GM12878 (cell line): ENCODE measurements at regions not wholly inside any gene's neighbourhood (a gene's known extent, or its start where the extent isn't known, plus 50 kb on each side); places are given as distances from the start of the nearest gene placed in this dataset.

Experiments used
- ATAC-seq: fragments of 200-7000 bp; cut with Tn5 transposase; 3 replicates; pipeline ENCODE4 v1.9.1; 2020; ENCODE audit warnings: mild to moderate bottlenecking, moderate library complexity
- BruUV-seq: library from RNA; stranded (reverse); fragments of 400-500 nt; replicated peaks from 2 replicates; lab custom pipeline; 2021; lab: Mats Ljungman, UMichigan
- CTCF ChIA-PET: fragments of 300-600 bp; sonication (Branson Sonifier 250); formaldehyde crosslinking; extraction: SDS; loops from one replicate; lab custom pipeline; 2021; ENCODE audit warnings: inconsistent platforms; lab: Yijun Ruan, JAX
- POLR2A ChIA-PET: fragments of 350-600 bp; formaldehyde crosslinking; extraction: SDS; loops from one replicate; lab custom pipeline; 2021; ENCODE audit warnings: inconsistent platforms; lab: Charles Lee
- RAD21 ChIA-PET: fragments of 300-600 bp; sonication (Branson Sonifier 250); formaldehyde crosslinking; loops from one replicate; lab custom pipeline; 2023; ENCODE audit warnings: antibody characterized with exemption; ENCODE audit not compliant: unreplicated experiment; lab: Charles Lee
- SMC1A ChIA-PET: fragments of 300-600 bp; sonication (Branson Sonifier 250); formaldehyde crosslinking; loops from one replicate; lab custom pipeline; 2023; ENCODE audit not compliant: unreplicated experiment, uncharacterized antibody; lab: Charles Lee
- DNase-seq: peaks from one replicate; pipeline ENCODE4 v3.0.0-alpha.2; 2011; ENCODE audit warnings: low read depth, low spot score
- FAIRE-seq: peaks from 3 replicates; lab custom pipeline; 2011; peaks lifted over from hg19 to GRCh38; lab: Jason Lieb, UNC
- H2AFZ ChIP-seq: 2 replicates; pipeline ENCODE4 v1.6.0; 2011; ENCODE audit warnings: low read depth, low read length, control low read depth; ENCODE audit not compliant: control insufficient read depth
- H3K27ac ChIP-seq: 2 replicates; pipeline ENCODE4 v1.5.1; 2011; ENCODE audit warnings: control low read depth; ENCODE audit not compliant: control insufficient read depth, insufficient read depth
- H3K27me3 ChIP-seq, 2 experiments: replicated peaks in 1 of 2; 2 replicates each; pipeline versions ENCODE4 v1.6.0 to v1.6.1; 2011; ENCODE audit warnings: low read length in 1 of 2; ENCODE audit not compliant: control insufficient read depth in 2 of 2, insufficient read depth in 2 of 2
- H3K36me3 ChIP-seq, 2 experiments: 2 replicates each; pipeline ENCODE4 v1.5.1; 2011; ENCODE audit warnings: low read length in 1 of 2; ENCODE audit not compliant: control insufficient read depth in 2 of 2, insufficient read depth in 2 of 2
- H3K4me1 ChIP-seq: 2 replicates; pipeline ENCODE4 v1.6.1; 2011; ENCODE audit warnings: mild to moderate bottlenecking, low read length, moderate library complexity, mixed read lengths; ENCODE audit not compliant: control insufficient read depth, insufficient read depth
- H3K4me2 ChIP-seq: 2 replicates; pipeline ENCODE4 v1.6.0; 2011; ENCODE audit warnings: control low read depth; ENCODE audit not compliant: control insufficient read depth, insufficient read depth
- H3K4me3 ChIP-seq: fragments of 200-600 bp; sonication (generic); 2 replicates; pipeline ENCODE4 v1.5.1; 2016
- H3K79me2 ChIP-seq: 2 replicates; pipeline ENCODE4 v1.6.0; 2011; ENCODE audit warnings: low read length; ENCODE audit not compliant: control insufficient read depth, insufficient read depth
- H3K9ac ChIP-seq: 2 replicates; pipeline ENCODE4 v1.8.0; 2011; ENCODE audit warnings: low read length, control low read depth, mixed read lengths; ENCODE audit not compliant: control insufficient read depth, insufficient read depth
- H3K9me3 ChIP-seq: replicated peaks from 3 replicates; pipeline ENCODE4 v1.5.1; 2011; ENCODE audit warnings: mild to moderate bottlenecking, low read length; ENCODE audit not compliant: control insufficient read depth, insufficient read depth
- H4K20me1 ChIP-seq: 2 replicates; pipeline ENCODE4 v1.6.0; 2011; ENCODE audit not compliant: control insufficient read depth, insufficient read depth
- CREB1 ChIP-seq: IDR thresholded peaks from 2 replicates; pipeline ENCODE4 v1.6.1; 2012; ENCODE audit warnings: low read depth, mild to moderate bottlenecking, inconsistent platforms
- MLLT1 ChIP-seq: fragments of 450-650 bp; IDR thresholded peaks from 2 replicates; pipeline ENCODE4 v1.6.1; 2016; ENCODE audit warnings: mild to moderate bottlenecking
- PRDM15 ChIP-seq: fragments of 450-650 bp; formaldehyde crosslinking; IDR thresholded peaks from 2 replicates; pipeline ENCODE4 v1.4.0; 2020; ENCODE audit warnings: mild to moderate bottlenecking, moderate library complexity
- SIN3A ChIP-seq: IDR thresholded peaks from 2 replicates; pipeline ENCODE4 v1.6.1; 2012; ENCODE audit warnings: low read depth, low read length, improper control_type of control experiment
- SPI1 ChIP-seq: IDR thresholded peaks from 2 replicates; pipeline ENCODE4 v1.6.1; 2011; ENCODE audit warnings: low read depth, mild to moderate bottlenecking, low read length, moderate library complexity, borderline replicate concordance; ENCODE audit not compliant: insufficient read depth
- SUPT20H ChIP-seq: IDR thresholded peaks from 2 replicates; pipeline ENCODE4 v1.6.1; 2011; ENCODE audit warnings: low read depth, mild to moderate bottlenecking, low read length, moderate library complexity, borderline replicate concordance; ENCODE audit not compliant: control insufficient read depth
- YBX1 ChIP-seq: fragments of 450-650 bp; IDR thresholded peaks from 2 replicates; pipeline ENCODE4 v1.6.1; 2016; ENCODE audit warnings: antibody characterized with exemption
- WGBS: methylation state at CpG from one replicate; pipeline ENCODE4 v1.1.6; 2016; ENCODE audit warnings: low lambda C conversion rate; ENCODE audit not compliant: insufficient replicate concordance, insufficient coverage; ENCODE audit errors: missing lambda C conversion rate; 5-methylcytosine and 5-hydroxymethylcytosine counted together
- in situ Hi-C: fragments of 300-500 bp; cut with MboI; formaldehyde crosslinking; loops from 9 replicates; pipeline ENCODE4 v1.14.3; 2018; ENCODE audit warnings: mixed read lengths
- intact Hi-C: fragments of 100-400 bp; cut with micrococcal nuclease; formaldehyde crosslinking; loops from one replicate; pipeline ENCODE4 v1.14.2; 2022; ENCODE audit not compliant: unreplicated experiment
- TF ChIP-seq, protein P1 (sequence below), 3 experiments: IDR thresholded peaks in 2 of 3; conservative IDR thresholded peaks in 1 of 3; 2 replicates each; pipeline ENCODE4 v1.5.1; 2011; ENCODE audit warnings: low read depth in 3 of 3, low read length in 3 of 3, mild to moderate bottlenecking in 3 of 3, control low read depth in 2 of 3, moderate library complexity in 2 of 3, inconsistent platforms in 1 of 3, mixed read lengths in 1 of 3; ENCODE audit not compliant: control insufficient read depth in 2 of 3, insufficient read depth in 1 of 3; ENCODE audit errors: extremely low read depth in 1 of 3

DNA sequence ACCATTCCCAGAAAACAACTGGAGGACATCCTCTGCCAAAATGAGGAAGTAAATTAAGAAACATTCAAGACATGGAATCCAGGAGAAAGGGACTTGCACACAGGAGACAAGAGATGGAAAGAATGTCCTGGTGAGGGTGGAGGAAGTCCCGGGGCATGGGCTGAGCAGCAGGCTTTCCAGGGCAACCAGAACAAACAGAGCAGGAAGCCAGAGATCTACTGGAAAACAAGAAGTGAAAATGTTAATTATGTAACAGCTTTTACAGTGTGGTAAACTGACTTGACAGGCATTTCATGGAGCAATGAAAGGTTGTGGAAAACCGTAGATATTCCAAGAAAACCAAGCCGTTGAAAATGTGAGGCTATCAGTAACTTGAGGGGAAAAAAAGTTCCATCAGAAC, 55.2 kb upstream of the ZNF746 start:
- POLR2A ChIA-PET, result no interaction called here
- in situ Hi-C loops, result no loop called here
- Histone ChIP-seq H3K9ac (no peak overlapping the region), H3K36me3 (peaks cover 8 to 33% of the 10 kb centered on the region in 2 experiments; a peak in 3 of 4 replicates), H3K4me1 (no peaks in the 10 kb centered on the region), H4K20me1 (no peaks in the 10 kb centered on the region), H2AFZ (no peak overlapping the region), H3K79me2 (no peaks in the 10 kb centered on the region), H3K4me2 (no peak overlapping the region)
- CTCF ChIA-PET, result interaction anchor here (1.5 kb wide), 1 partner anchor 19 kb away, joined by 4 read pairs; no protein-coding TSS in a partner anchor
- FAIRE-seq (no peak), DNase-seq (no peak)
- WGBS, result 98% methylated on average over 3 of the region's 3 CpGs
- intact Hi-C loops, result no loop called here
- no TSS peak for BruUV-seq
- TF ChIP-seq SIN3A (no peak), YBX1 (no peak), SUPT20H (no peak), SPI1 (no peak), PRDM15 (CRISPR knock-in tag) (no peak), CREB1 (no peak), MLLT1 (no peak)
- TF ChIP-seq, protein P1, sequence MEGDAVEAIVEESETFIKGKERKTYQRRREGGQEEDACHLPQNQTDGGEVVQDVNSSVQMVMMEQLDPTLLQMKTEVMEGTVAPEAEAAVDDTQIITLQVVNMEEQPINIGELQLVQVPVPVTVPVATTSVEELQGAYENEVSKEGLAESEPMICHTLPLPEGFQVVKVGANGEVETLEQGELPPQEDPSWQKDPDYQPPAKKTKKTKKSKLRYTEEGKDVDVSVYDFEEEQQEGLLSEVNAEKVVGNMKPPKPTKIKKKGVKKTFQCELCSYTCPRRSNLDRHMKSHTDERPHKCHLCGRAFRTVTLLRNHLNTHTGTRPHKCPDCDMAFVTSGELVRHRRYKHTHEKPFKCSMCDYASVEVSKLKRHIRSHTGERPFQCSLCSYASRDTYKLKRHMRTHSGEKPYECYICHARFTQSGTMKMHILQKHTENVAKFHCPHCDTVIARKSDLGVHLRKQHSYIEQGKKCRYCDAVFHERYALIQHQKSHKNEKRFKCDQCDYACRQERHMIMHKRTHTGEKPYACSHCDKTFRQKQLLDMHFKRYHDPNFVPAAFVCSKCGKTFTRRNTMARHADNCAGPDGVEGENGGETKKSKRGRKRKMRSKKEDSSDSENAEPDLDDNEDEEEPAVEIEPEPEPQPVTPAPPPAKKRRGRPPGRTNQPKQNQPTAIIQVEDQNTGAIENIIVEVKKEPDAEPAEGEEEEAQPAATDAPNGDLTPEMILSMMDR (IDR thresholded peaks at IDR 0.05 in 2 of 3, conservative IDR thresholded peaks at IDR 0.05 in 1 of 3; ENCODE audit: control insufficient read depth in 2 of 3, extremely low read depth in 1 of 3, insufficient read depth in 1 of 3, low read depth in 3 of 3, low read length in 3 of 3), result no peak
- TF ChIP-seq, all 136 proteins: peak for 0
- no peaks in the 10 kb centered on the region for H3K27me3 ChIP-seq
- no peak overlapping the region for H3K27ac ChIP-seq
- ATAC-seq, result no peak
- ChIA-PET RAD21 (no interaction called here), SMC1A (interaction anchor here (1.0 kb wide), 1 partner anchor 17 kb away, joined by 9 read pairs; no protein-coding TSS in a partner anchor)
- no peaks in the 10 kb centered on the region for H3K9me3 ChIP-seq
- H3K4me3 ChIP-seq, result no peak overlapping the region
